Coronary artery (tissue), 2 donors: ENCODE measurements at regions not wholly inside any gene's neighbourhood (a gene's known extent, or its start where the extent isn't known, plus 50 kb on each side); places are given as distances from the start of the nearest gene placed in this dataset.
"Not testable (repeated sequence)": the region's sequence is repeated elsewhere in the genome, so short reads cannot be mapped to it uniquely, and the experiment has no call there.

ENCODE experiments used
- DNase-seq: peaks from one replicate; pipeline ENCODE4 v3.0.0-alpha.2; 2017; ENCODE audit warnings: low spot score
- H3K27ac ChIP-seq, 2 donors: fragments of 200-600 bp; sonication (generic); one replicate each; pipeline ENCODE4 v1.5.1; 2016 to 2019
- H3K4me3 ChIP-seq: fragments of 200-600 bp; sonication (generic); 2 replicates; pipeline ENCODE4 v1.5.1; 2016; ENCODE audit warnings: mild to moderate bottlenecking, moderate library complexity
- TF ChIP-seq, protein P1 (sequence below): fragments of 200-600 bp; sonication (generic); IDR thresholded peaks from one replicate; pipeline ENCODE4 v1.5.1; 2019; ENCODE audit warnings: antibody characterized with exemption

DNA sequence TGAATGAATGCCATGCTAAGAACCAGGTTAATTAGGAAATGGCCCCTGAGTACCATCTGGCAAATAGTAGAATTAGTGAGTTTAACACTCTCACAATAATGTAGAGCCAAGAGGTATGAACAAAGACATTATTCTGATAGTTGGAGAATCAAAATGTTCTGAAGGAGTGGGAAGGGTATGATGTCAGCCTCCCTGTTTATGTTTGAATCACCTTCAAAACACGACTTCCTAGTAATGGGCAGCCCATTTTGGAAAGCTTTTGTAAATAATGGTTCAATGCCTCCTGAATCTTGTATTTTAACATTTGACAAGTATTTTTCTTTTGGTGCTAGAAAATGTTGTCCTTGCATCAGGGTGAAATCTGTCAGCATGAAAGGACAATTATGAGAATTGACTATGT is 108.3 kb downstream of the DSEL start:
- Histone ChIP-seq H3K4me3 (no peak overlapping the region), H3K27ac (no peak overlapping the region)
- no peak for DNase-seq
- TF ChIP-seq, protein P1, sequence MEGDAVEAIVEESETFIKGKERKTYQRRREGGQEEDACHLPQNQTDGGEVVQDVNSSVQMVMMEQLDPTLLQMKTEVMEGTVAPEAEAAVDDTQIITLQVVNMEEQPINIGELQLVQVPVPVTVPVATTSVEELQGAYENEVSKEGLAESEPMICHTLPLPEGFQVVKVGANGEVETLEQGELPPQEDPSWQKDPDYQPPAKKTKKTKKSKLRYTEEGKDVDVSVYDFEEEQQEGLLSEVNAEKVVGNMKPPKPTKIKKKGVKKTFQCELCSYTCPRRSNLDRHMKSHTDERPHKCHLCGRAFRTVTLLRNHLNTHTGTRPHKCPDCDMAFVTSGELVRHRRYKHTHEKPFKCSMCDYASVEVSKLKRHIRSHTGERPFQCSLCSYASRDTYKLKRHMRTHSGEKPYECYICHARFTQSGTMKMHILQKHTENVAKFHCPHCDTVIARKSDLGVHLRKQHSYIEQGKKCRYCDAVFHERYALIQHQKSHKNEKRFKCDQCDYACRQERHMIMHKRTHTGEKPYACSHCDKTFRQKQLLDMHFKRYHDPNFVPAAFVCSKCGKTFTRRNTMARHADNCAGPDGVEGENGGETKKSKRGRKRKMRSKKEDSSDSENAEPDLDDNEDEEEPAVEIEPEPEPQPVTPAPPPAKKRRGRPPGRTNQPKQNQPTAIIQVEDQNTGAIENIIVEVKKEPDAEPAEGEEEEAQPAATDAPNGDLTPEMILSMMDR = no peak

DNA sequence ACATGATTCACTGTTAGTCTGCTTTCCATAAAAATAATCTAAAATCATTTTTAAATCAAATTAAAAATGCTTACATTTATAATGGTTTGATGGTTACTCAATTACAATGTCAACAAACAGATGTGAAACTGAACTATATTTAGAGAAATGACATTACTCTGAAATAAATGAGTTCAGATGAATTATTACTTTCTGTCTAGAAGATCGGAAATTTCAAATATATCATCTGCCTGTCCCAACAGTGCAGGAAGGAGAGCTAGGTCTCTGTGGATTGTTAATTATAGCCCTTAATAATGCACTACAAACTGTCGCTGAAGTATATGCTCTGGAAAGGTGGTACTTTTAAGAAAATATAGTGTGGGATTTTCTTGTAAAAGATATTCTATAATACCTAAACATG is 109.8 kb downstream of the DSEL start:
- H3K4me3 ChIP-seq = no peak overlapping the region
- no peak overlapping the region for H3K27ac ChIP-seq
- TF ChIP-seq, protein P1 = no peak
- no peak for DNase-seq

- no peak for DNase-seq
- TF ChIP-seq, protein P1 = no peak
- no peak overlapping the region for H3K4me3 ChIP-seq
- H3K27ac ChIP-seq = no peak overlapping the region
These were observed 114.0 kb downstream of the DSEL start for GRCh38 chr18:67402543-67402942.

- no peak overlapping the region for H3K27ac ChIP-seq
- no peak for DNase-seq
- H3K4me3 ChIP-seq = no peak overlapping the region
- TF ChIP-seq, protein P1 = no peak
These were observed 115.9 kb downstream of the DSEL start for GRCh38 chr18:67400502-67401117.

- no peak overlapping the region for H3K27ac ChIP-seq
- H3K4me3 ChIP-seq = no peak overlapping the region
- no peak for DNase-seq
- TF ChIP-seq, protein P1 = no peak
These were observed 130.5 kb downstream of the DSEL start for GRCh38 chr18:67386032-67386431.

DNA sequence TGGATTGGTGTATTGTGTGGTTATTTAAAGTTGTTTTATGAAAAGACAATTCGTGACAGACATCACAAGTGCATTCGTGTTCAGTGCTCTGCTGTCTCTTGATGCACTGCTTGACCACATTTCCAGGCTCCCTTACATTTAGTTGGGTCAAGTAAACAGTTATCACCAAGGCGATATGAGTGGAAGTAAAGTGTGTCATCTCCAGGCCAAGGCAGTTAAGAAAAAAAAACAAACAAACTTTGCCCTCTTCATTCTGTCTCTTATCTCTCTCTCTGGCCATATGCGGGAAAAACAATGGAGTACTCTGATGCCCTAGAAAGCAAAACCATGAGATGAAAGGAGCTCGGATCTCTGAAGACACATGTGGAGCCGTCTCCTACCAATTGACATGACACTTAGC is 131.1 kb downstream of the DSEL start:
- DNase-seq = no peak
- H3K4me3 ChIP-seq = no peak overlapping the region
- TF ChIP-seq, protein P1 = no peak
- H3K27ac ChIP-seq = no peak overlapping the region

- DNase-seq, H3K4me3 ChIP-seq, H3K27ac ChIP-seq: not testable (repeated sequence)
These were observed 132.5 kb downstream of the DSEL start for GRCh38 chr18:67384057-67384456.
